ENCODE measurements at regions not wholly inside any gene's neighbourhood (a gene's known extent, or its start where the extent isn't known, plus 50 kb on each side); places are given as distances from the start of the nearest gene placed in this dataset.

DNA sequence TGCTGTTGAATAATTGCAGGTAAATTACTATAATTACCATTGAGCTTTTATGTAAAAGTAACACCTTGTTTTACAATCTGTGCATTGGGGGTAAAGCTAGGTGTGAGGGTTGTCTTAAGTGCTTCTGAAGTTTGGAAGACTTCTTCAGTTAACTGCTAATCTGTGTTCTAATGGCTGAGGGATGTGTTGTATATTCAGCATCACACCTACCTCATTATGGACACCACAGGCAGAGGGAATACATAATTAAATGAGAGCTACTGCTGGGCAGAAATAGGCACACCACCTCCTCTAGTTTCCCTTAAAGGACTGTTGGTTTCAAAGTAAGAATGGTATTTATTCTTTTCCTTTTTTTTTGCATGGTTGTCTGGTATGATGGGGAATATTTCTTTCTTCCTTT, 502.3 kb upstream of the RGS6 start:
- TF ChIP-seq, protein P1, sequence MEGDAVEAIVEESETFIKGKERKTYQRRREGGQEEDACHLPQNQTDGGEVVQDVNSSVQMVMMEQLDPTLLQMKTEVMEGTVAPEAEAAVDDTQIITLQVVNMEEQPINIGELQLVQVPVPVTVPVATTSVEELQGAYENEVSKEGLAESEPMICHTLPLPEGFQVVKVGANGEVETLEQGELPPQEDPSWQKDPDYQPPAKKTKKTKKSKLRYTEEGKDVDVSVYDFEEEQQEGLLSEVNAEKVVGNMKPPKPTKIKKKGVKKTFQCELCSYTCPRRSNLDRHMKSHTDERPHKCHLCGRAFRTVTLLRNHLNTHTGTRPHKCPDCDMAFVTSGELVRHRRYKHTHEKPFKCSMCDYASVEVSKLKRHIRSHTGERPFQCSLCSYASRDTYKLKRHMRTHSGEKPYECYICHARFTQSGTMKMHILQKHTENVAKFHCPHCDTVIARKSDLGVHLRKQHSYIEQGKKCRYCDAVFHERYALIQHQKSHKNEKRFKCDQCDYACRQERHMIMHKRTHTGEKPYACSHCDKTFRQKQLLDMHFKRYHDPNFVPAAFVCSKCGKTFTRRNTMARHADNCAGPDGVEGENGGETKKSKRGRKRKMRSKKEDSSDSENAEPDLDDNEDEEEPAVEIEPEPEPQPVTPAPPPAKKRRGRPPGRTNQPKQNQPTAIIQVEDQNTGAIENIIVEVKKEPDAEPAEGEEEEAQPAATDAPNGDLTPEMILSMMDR (IDR thresholded peaks at IDR 0.05; ENCODE audit: insufficient read depth, low read length), result no peak
- TF ChIP-seq, protein P2, sequence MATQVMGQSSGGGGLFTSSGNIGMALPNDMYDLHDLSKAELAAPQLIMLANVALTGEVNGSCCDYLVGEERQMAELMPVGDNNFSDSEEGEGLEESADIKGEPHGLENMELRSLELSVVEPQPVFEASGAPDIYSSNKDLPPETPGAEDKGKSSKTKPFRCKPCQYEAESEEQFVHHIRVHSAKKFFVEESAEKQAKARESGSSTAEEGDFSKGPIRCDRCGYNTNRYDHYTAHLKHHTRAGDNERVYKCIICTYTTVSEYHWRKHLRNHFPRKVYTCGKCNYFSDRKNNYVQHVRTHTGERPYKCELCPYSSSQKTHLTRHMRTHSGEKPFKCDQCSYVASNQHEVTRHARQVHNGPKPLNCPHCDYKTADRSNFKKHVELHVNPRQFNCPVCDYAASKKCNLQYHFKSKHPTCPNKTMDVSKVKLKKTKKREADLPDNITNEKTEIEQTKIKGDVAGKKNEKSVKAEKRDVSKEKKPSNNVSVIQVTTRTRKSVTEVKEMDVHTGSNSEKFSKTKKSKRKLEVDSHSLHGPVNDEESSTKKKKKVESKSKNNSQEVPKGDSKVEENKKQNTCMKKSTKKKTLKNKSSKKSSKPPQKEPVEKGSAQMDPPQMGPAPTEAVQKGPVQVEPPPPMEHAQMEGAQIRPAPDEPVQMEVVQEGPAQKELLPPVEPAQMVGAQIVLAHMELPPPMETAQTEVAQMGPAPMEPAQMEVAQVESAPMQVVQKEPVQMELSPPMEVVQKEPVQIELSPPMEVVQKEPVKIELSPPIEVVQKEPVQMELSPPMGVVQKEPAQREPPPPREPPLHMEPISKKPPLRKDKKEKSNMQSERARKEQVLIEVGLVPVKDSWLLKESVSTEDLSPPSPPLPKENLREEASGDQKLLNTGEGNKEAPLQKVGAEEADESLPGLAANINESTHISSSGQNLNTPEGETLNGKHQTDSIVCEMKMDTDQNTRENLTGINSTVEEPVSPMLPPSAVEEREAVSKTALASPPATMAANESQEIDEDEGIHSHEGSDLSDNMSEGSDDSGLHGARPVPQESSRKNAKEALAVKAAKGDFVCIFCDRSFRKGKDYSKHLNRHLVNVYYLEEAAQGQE (IDR thresholded peaks at IDR 0.05; ENCODE audit: insufficient replicate concordance, low read depth), result no peak
- TF ChIP-seq POLR2AphosphoS5 (IDR thresholded peaks at IDR 0.05; ENCODE audit: low read depth) (no peak), SPI1 (IDR thresholded peaks at IDR 0.05; ENCODE audit: borderline replicate concordance, low read depth) (no peak)
